Mucosa of descending colon (tissue), 3 donors: ENCODE measurements at regions not wholly inside any gene's neighbourhood (a gene's known extent, or its start where the extent isn't known, plus 50 kb on each side); places are given as distances from the start of the nearest gene placed in this dataset.

Experiments
- ATAC-seq: fragments of 200-7000 bp; cut with Tn5 transposase; one replicate; pipeline ENCODE4 v1.9.1; 2020; ENCODE audit warnings: mild to moderate bottlenecking, moderate library complexity
- DNase-seq, 3 donors: peaks; one replicate each; pipeline ENCODE4 v3.0.0-alpha.2; 2020
- H3K36me3 ChIP-seq: fragments of 200-600 bp; one replicate; pipeline ENCODE4 v1.8.0; 2021; ENCODE audit warnings: low read depth, mild to moderate bottlenecking
- H3K4me1 ChIP-seq: fragments of 200-600 bp; one replicate; pipeline ENCODE4 v1.8.0; 2021; ENCODE audit warnings: low read depth, mild to moderate bottlenecking
- H3K4me3 ChIP-seq: fragments of 200-600 bp; one replicate; pipeline ENCODE4 v1.8.0; 2021; ENCODE audit warnings: mild to moderate bottlenecking
- H3K9me3 ChIP-seq: fragments of 200-600 bp; one replicate; pipeline ENCODE4 v1.8.0; 2021; ENCODE audit warnings: mild to moderate bottlenecking
- intact Hi-C, 2 donors: fragments of 100-400 bp; cut with DNase I in 1 of 2; cut with micrococcal nuclease in 1 of 2; formaldehyde crosslinking; loops; one replicate each; pipeline versions ENCODE4 v1.11.0 to v1.11.1; 2022; cut with DNase I, micrococcal nuclease
- TF ChIP-seq, protein P1 (sequence below): fragments of 200-600 bp; IDR thresholded peaks from one replicate; pipeline ENCODE4 v1.8.0; 2022; ENCODE audit warnings: antibody characterized with exemption, mild to moderate bottlenecking
- donor health status: DM: no; HTN: no; CAD: no; lungs with moderate emphysema.
- donor health status: DM: no; HTN: no; CAD: no.
- donor health status: DM: no; HTN: yes; CAD: no.

DNA sequence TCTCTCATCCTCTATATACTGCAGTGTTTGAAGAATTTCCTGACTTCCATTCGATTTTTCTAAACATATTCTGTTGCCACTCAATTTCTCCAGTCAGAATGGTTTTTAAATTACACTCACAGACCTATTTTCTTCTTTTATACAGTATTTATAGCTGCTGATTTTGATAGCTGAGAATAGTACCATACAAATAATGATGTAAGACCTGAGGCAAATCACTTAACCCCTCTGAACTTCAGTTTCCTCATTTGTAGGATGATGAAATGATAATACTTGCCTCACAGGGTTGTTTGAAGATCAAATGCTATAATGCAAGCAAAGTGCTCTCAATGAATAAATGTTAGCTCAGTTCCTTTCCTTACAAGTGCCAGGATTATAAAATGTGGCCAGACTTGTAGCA lies 241.8 kb downstream of the CPS1 start:
- no peak for ATAC-seq
- Histone ChIP-seq H3K36me3 (no peaks in the 10 kb centered on the region), H3K4me1 (no peaks in the 10 kb centered on the region), H3K4me3 (no peak overlapping the region), H3K9me3 (no peaks in the 10 kb centered on the region)
- intact Hi-C loops: no loop called here
- DNase-seq: no peak
- TF ChIP-seq, protein P1, sequence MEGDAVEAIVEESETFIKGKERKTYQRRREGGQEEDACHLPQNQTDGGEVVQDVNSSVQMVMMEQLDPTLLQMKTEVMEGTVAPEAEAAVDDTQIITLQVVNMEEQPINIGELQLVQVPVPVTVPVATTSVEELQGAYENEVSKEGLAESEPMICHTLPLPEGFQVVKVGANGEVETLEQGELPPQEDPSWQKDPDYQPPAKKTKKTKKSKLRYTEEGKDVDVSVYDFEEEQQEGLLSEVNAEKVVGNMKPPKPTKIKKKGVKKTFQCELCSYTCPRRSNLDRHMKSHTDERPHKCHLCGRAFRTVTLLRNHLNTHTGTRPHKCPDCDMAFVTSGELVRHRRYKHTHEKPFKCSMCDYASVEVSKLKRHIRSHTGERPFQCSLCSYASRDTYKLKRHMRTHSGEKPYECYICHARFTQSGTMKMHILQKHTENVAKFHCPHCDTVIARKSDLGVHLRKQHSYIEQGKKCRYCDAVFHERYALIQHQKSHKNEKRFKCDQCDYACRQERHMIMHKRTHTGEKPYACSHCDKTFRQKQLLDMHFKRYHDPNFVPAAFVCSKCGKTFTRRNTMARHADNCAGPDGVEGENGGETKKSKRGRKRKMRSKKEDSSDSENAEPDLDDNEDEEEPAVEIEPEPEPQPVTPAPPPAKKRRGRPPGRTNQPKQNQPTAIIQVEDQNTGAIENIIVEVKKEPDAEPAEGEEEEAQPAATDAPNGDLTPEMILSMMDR: no peak

- H3K4me1 ChIP-seq: no peaks in the 10 kb centered on the region
- TF ChIP-seq, protein P1: no peak
- no peaks in the 10 kb centered on the region for H3K9me3 ChIP-seq
- no peak for DNase-seq
- no peak overlapping the region for H3K4me3 ChIP-seq
- no peaks in the 10 kb centered on the region for H3K36me3 ChIP-seq
- ATAC-seq: no peak
- intact Hi-C loops: no loop called here
These were observed 258.0 kb downstream of the CPS1 start for GRCh38 chr2:210814251-210815025.

DNA sequence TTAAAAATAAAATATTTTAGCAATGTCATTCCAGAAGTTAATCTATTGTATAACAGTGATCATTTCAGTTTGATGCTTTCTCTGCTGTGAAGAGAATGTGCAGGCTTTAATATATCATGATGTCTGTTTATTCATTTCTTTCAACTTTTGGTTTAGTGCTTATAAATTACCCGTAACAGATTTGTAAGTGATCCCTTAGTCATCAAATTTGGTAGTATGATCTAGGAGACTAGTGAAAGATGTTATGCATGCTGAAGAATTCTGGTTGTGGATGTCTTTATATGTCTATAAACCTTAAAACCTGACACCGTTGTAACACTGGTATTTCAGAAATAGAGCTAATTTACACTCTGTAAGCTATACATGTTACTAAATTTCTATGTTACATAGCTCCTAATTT lies 260.4 kb downstream of the CPS1 start:
- Histone ChIP-seq H3K36me3 (no peaks in the 10 kb centered on the region), H3K9me3 (no peaks in the 10 kb centered on the region), H3K4me3 (no peak overlapping the region), H3K4me1 (no peaks in the 10 kb centered on the region)
- ATAC-seq (no peak), DNase-seq (no peak)
- TF ChIP-seq, protein P1: no peak
- intact Hi-C loops: no loop called here

DNA sequence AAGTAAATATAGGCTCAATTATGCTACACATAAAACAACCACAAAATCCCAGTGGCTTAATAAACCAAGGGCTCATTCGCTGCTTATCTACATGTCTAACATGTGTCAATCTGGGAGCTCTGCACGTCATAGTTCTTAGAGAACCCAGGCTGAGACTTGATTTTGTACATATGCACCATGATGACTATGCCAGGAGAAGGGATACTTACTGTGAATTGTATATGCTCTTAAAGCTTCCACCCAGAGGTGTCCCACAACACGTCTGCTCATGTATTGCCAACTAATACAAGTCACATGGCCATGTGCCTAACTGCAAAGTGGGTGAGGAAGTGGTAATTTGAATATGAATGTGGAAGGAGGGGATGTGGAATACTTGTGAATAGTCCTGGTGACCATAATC lies 262.1 kb downstream of the CPS1 start:
- Histone ChIP-seq H3K4me1 (no peaks in the 10 kb centered on the region), H3K9me3 (no peaks in the 10 kb centered on the region), H3K36me3 (no peaks in the 10 kb centered on the region), H3K4me3 (no peak overlapping the region)
- TF ChIP-seq, protein P1: no peak
- intact Hi-C loops: no loop called here
- no peak for DNase-seq
- ATAC-seq: no peak

DNA sequence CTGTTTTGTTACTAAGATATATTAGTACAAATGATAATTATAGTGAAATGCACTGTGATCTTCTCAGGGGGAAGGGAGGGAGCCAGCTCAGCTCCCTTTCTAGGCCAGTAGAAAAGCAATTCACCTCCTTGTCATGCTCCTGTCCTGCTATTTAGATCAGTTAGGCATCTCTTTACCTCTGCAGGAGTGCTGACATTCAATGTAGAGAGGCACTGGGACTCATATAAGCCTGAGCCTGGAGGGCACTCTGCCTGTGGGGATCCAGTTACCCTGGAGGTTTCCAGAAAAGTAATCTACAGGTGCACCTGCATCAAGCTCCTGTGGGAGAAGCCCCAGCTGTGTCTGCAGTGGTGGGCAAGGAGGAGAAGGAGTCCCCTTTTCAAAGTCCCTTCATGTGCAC lies 277.0 kb downstream of the CPS1 start:
- intact Hi-C loops: no loop called here
- no peaks in the 10 kb centered on the region for H3K9me3 ChIP-seq
- DNase-seq: no peak
- no peak overlapping the region for H3K4me3 ChIP-seq
- no peaks in the 10 kb centered on the region for H3K4me1 ChIP-seq
- H3K36me3 ChIP-seq: no peaks in the 10 kb centered on the region
- no peak for ATAC-seq
- TF ChIP-seq, protein P1: no peak
